ENCODE measurements at regions not wholly inside any gene's neighbourhood (a gene's known extent, or its start where the extent isn't known, plus 50 kb on each side); places are given as distances from the start of the nearest gene placed in this dataset.

- TF ChIP-seq, protein P1, sequence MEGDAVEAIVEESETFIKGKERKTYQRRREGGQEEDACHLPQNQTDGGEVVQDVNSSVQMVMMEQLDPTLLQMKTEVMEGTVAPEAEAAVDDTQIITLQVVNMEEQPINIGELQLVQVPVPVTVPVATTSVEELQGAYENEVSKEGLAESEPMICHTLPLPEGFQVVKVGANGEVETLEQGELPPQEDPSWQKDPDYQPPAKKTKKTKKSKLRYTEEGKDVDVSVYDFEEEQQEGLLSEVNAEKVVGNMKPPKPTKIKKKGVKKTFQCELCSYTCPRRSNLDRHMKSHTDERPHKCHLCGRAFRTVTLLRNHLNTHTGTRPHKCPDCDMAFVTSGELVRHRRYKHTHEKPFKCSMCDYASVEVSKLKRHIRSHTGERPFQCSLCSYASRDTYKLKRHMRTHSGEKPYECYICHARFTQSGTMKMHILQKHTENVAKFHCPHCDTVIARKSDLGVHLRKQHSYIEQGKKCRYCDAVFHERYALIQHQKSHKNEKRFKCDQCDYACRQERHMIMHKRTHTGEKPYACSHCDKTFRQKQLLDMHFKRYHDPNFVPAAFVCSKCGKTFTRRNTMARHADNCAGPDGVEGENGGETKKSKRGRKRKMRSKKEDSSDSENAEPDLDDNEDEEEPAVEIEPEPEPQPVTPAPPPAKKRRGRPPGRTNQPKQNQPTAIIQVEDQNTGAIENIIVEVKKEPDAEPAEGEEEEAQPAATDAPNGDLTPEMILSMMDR (IDR thresholded peaks at IDR 0.05) = no peak
- TF ChIP-seq POLR2A (IDR thresholded peaks at IDR 0.05) = no peak
Observed at GRCh38 chr13:58994077-58994476, 1169.7 kb downstream of the DIAPH3 start.

All from heart left ventricle (tissue), 13 donors.